GM12872 (cell line): ENCODE measurements at regions not wholly inside any gene's neighbourhood (a gene's known extent, or its start where the extent isn't known, plus 50 kb on each side); places are given as distances from the start of the nearest gene placed in this dataset.

Source experiments
- CTCF ChIP-seq: IDR thresholded peaks from 3 replicates; pipeline ENCODE4 v1.5.1; 2011; ENCODE audit warnings: low read depth, mild to moderate bottlenecking, low read length, moderate library complexity; ENCODE audit not compliant: insufficient read depth

- no peak for TF ChIP-seq CTCF
These were observed 362.9 kb downstream of the ZEB2 start for GRCh38 chr2:144156736-144157640.

GRCh38 chr2:144154205-144154604 lies 365.7 kb downstream of the ZEB2 start:
- TF ChIP-seq CTCF = no peak

GRCh38 chr2:144152817-144153271 lies 367.1 kb downstream of the ZEB2 start:
- TF ChIP-seq CTCF = 0 out of 3 replicates have a peak, but pooled peaks have one; percentile 6

- no peak for TF ChIP-seq CTCF
These were observed 368.1 kb downstream of the ZEB2 start for GRCh38 chr2:144151851-144152250.

- no peak for TF ChIP-seq CTCF
These were observed 368.5 kb downstream of the ZEB2 start for GRCh38 chr2:144151405-144151804.

- TF ChIP-seq CTCF = no peak
These were observed 372.6 kb downstream of the ZEB2 start for GRCh38 chr2:144147356-144147755.

GRCh38 chr2:144146876-144147275 lies 373.0 kb downstream of the ZEB2 start:
- TF ChIP-seq CTCF = no peak
